Nephron progenitor cell (in vitro differentiated cells): ENCODE measurements at regions not wholly inside any gene's neighbourhood (a gene's known extent, or its start where the extent isn't known, plus 50 kb on each side); places are given as distances from the start of the nearest gene placed in this dataset.

Source experiments
- DNase-seq: peaks from one replicate; pipeline ENCODE4 v3.0.0; 2021
- H3K27ac Mint-ChIP-seq: 2 replicates; pipeline ENCODE4 v1.8.0; 2021; ENCODE audit warnings: mild to moderate bottlenecking, moderate library complexity, mixed read lengths
- H3K27me3 Mint-ChIP-seq: 2 replicates; pipeline ENCODE4 v1.8.0; 2021; ENCODE audit warnings: mild to moderate bottlenecking, low read depth, mixed read lengths; ENCODE audit not compliant: poor library complexity
- H3K36me3 Mint-ChIP-seq: 2 replicates; pipeline ENCODE4 v1.8.0; 2021; ENCODE audit warnings: low read depth, mixed read lengths
- H3K4me1 Mint-ChIP-seq: 2 replicates; pipeline ENCODE4 v1.8.0; 2021; ENCODE audit warnings: mixed read lengths
- H3K4me3 Mint-ChIP-seq: 2 replicates; pipeline ENCODE4 v1.8.0; 2021; ENCODE audit warnings: mild to moderate bottlenecking, moderate library complexity, mixed read lengths
- H3K9me3 Mint-ChIP-seq: 2 replicates; pipeline ENCODE4 v1.8.0; 2021; ENCODE audit warnings: mild to moderate bottlenecking, moderate library complexity, mixed read lengths
- TF ChIP-seq, protein P1 (sequence below): fragments of 200-600 bp; sonication (generic); IDR thresholded peaks from 2 replicates; pipeline ENCODE4 v1.5.0; 2021; ENCODE audit warnings: antibody characterized with exemption

DNA sequence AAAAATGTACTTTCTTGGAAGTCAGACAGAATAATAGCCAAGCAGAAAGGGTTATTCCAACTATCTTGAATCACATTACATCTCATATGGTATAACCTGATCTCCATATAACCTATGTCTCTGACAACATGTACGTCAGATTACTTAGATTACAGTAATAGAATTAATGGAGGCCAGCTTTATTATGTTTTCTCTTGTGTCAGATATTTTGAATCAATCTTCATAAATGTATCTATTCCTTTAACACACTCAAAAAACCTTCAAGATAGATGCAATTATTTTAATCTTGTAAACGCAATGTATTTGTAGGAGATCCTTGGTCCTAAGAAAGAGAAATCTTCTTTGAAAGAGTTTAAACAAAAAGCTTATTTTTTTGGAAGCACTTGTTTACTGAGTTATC, 188.4 kb upstream of the KLF12 start:
- Mint-ChIP-seq H3K27me3 (no peaks in the 10 kb centered on the region), H3K36me3 (no peaks in the 10 kb centered on the region), H3K27ac (no peak overlapping the region), H3K4me1 (peaks cover 14% of the 10 kb centered on the region), H3K9me3 (no peaks in the 10 kb centered on the region), H3K4me3 (no peak overlapping the region)
- DNase-seq: no peak
- TF ChIP-seq, protein P1, sequence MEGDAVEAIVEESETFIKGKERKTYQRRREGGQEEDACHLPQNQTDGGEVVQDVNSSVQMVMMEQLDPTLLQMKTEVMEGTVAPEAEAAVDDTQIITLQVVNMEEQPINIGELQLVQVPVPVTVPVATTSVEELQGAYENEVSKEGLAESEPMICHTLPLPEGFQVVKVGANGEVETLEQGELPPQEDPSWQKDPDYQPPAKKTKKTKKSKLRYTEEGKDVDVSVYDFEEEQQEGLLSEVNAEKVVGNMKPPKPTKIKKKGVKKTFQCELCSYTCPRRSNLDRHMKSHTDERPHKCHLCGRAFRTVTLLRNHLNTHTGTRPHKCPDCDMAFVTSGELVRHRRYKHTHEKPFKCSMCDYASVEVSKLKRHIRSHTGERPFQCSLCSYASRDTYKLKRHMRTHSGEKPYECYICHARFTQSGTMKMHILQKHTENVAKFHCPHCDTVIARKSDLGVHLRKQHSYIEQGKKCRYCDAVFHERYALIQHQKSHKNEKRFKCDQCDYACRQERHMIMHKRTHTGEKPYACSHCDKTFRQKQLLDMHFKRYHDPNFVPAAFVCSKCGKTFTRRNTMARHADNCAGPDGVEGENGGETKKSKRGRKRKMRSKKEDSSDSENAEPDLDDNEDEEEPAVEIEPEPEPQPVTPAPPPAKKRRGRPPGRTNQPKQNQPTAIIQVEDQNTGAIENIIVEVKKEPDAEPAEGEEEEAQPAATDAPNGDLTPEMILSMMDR: no peak

DNA sequence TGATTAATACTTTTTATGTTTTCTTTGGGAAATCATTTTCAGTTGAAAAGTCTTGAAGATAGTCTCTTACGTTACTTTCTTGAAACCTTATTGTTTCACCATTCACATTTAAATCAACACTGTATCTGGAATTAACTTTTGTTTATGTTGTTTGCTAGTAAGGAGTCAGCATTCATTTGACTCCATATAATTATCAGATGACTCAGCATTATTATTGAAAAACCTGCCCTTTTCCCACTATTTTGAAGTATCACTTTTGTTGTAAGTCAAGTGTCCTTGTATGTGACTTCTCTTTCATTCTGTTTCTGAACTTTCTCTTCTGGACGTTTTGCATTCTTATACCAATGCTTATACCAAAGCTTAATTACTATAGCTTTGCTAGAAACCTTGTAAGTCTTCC, 186.1 kb upstream of the KLF12 start:
- Mint-ChIP-seq H3K4me3 (no peak overlapping the region), H3K9me3 (no peaks in the 10 kb centered on the region), H3K27me3 (no peaks in the 10 kb centered on the region), H3K27ac (no peak overlapping the region), H3K4me1 (peaks cover 17% of the 10 kb centered on the region), H3K36me3 (no peaks in the 10 kb centered on the region)
- DNase-seq: no peak
- TF ChIP-seq, protein P1: no peak

DNA sequence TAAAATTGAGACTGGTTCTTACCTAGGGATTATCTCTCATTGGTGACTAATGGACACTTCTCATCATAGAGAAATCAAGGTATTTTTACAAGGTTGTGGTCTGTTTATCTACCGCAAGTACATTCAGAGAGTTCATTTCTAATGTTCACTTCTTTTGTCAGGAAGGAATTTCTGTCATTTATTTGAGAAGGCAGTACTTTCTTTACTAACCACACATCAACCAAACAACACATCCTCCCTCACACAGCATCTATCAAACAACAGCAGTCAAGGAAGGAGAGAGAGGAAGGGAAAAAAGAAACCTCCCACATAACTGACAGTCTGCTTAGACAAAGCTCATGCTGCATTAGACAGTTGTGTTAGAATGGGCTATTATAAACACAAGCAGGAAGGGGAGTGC, 182.3 kb upstream of the KLF12 start:
- Mint-ChIP-seq H3K4me1 (peaks cover 5% of the 10 kb centered on the region), H3K9me3 (no peaks in the 10 kb centered on the region), H3K4me3 (no peak overlapping the region), H3K27me3 (no peaks in the 10 kb centered on the region), H3K27ac (no peak overlapping the region), H3K36me3 (no peaks in the 10 kb centered on the region)
- TF ChIP-seq, protein P1: no peak
- no peak for DNase-seq

DNA sequence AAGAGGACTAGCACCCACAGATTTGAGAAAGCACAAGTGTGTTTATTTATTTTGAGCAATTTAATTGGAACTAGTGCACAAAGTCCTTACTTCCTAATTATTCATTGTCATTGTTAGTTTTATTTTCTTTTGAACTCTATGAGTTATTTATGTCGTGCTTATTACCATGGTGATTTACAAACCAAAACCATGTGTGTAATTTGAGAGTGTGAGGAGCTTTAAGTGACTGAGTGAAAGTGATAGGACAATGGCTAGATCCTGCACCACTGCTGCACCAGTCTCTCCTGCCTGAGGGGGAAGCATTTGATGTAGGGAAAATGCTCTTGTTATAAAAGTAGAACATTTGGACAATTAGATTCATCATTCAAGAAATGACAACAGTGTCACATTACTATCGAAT, 172.3 kb upstream of the KLF12 start:
- Mint-ChIP-seq H3K27ac (peak overlapping the region; percentile 76), H3K27me3 (no peaks in the 10 kb centered on the region), H3K4me3 (no peak overlapping the region), H3K9me3 (no peaks in the 10 kb centered on the region), H3K36me3 (no peaks in the 10 kb centered on the region), H3K4me1 (peaks cover 29% of the 10 kb centered on the region)
- TF ChIP-seq, protein P1: no peak
- no peak for DNase-seq

DNA sequence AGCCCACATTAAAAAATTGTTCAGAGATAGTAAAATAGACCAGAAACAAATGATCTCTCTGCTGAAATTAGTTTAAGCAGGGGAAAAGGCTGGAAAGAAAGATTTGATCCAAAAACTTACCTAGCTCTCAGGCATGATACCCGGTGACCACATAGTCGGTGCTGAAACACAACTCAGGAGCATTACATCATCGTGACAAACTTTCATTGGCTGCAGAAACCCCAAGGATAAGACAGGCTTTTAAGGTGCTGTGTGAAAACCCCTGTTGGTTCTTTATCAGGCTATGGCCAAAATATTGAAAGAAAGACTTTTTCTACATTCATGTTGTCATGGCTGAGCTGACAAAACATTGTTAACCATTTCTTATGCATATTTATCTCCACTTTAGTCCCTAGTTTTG, 171.7 kb upstream of the KLF12 start:
- H3K27ac Mint-ChIP-seq: peak overlapping the region; percentile 76
- H3K36me3 Mint-ChIP-seq: no peaks in the 10 kb centered on the region
- TF ChIP-seq, protein P1: no peak
- no peak overlapping the region for H3K4me3 Mint-ChIP-seq
- no peak for DNase-seq
- H3K4me1 Mint-ChIP-seq: peaks cover 36% of the 10 kb centered on the region
- no peaks in the 10 kb centered on the region for H3K27me3 Mint-ChIP-seq
- H3K9me3 Mint-ChIP-seq: no peaks in the 10 kb centered on the region

DNA sequence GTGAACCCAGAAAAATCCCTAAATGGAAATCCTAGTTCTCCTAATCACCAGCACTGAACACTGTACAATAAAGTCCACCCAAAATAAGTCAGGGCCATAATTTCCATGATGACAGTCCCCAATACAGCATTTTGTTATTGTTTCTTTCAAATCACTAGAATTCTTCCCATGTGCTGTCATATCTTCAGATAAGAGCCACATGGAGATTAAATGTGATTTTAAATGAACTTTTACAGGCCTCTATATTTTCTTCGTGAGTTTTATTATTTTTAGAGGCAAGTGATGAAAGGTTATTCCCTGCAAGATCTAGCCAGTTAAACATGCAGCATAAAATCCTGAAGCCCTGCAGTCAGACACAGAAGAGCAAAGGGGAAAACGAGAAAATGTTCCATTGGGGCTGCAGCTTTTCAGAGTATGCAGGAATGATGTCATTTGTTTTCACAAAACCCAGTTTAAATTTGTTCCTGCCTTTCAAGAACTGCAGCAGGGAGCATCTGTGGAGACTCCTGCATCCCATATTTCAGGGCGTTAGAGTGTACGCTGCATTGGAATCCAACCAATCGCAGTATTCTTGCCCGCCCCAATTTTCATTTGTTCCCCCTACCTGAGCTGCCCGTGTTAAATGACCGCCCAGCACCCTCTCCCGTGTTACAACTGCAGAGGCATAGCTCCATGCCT, 167.2 kb upstream of the KLF12 start:
- H3K4me1 Mint-ChIP-seq: peaks cover 27% of the 10 kb centered on the region
- H3K4me3 Mint-ChIP-seq: no peak overlapping the region
- H3K27ac Mint-ChIP-seq: no peak overlapping the region
- H3K9me3 Mint-ChIP-seq: no peaks in the 10 kb centered on the region
- H3K36me3 Mint-ChIP-seq: no peaks in the 10 kb centered on the region
- H3K27me3 Mint-ChIP-seq: peaks cover 3% of the 10 kb centered on the region
- TF ChIP-seq, protein P1: no peak
- no peak for DNase-seq
